Spleen (tissue), 11 donors: ENCODE measurements at regions not wholly inside any gene's neighbourhood (a gene's known extent, or its start where the extent isn't known, plus 50 kb on each side); places are given as distances from the start of the nearest gene placed in this dataset.

Experiments used
- DNase-seq: peaks from one replicate; pipeline ENCODE4 v3.0.0-alpha.2; 2020
- H3K27ac ChIP-seq, 8 donors: fragments of 200-600 bp; sonication (generic) in 7 of 8; 1 replicate in 4 of 8; 2 replicates in 4 of 8; pipeline versions ENCODE4 v1.5.0 to v1.8.0; 2016 to 2021; ENCODE audit warnings: inconsistent platforms in 4 of 8, mild to moderate bottlenecking in 4 of 8, moderate library complexity in 1 of 8
- H3K27me3 ChIP-seq, 7 donors: fragments of 200-600 bp; sonication (generic) in 6 of 7; replicated peaks in 1 of 7; 1 replicate in 4 of 7; 2 replicates in 3 of 7; pipeline versions ENCODE4 v1.5.0 to v1.8.0; 2016 to 2021; ENCODE audit warnings: inconsistent platforms in 3 of 7, mild to moderate bottlenecking in 1 of 7
- H3K36me3 ChIP-seq, 6 donors: fragments of 200-600 bp; sonication (generic) in 5 of 6; 1 replicate in 4 of 6; 2 replicates in 2 of 6; pipeline versions ENCODE4 v1.5.0 to v1.8.0; 2016 to 2021; ENCODE audit warnings: inconsistent platforms in 2 of 6
- H3K4me1 ChIP-seq, 6 donors: fragments of 200-600 bp; sonication (generic) in 5 of 6; 1 replicate in 3 of 6; 2 replicates in 3 of 6; pipeline versions ENCODE4 v1.5.0 to v1.8.0; 2016 to 2021; ENCODE audit warnings: inconsistent platforms in 3 of 6
- H3K4me3 ChIP-seq, 8 donors: fragments of 200-600 bp; sonication (generic) in 7 of 8; 1 replicate in 4 of 8; 2 replicates in 4 of 8; pipeline versions ENCODE4 v1.5.0 to v1.8.0; 2016 to 2021; ENCODE audit warnings: inconsistent platforms in 4 of 8, mild to moderate bottlenecking in 4 of 8, moderate library complexity in 2 of 8
- H3K9me3 ChIP-seq, 8 donors: fragments of 200-600 bp; sonication (generic) in 7 of 8; 1 replicate in 4 of 8; 2 replicates in 4 of 8; pipeline versions ENCODE4 v1.5.0 to v1.8.0; 2016 to 2021; ENCODE audit warnings: inconsistent platforms in 4 of 8
- CTCF ChIP-seq, 11 experiments: fragments of 200-600 bp in 7 of 11; fragments of 450-650 bp in 4 of 11; sonication (generic) in 4 of 11; IDR thresholded peaks in 8 of 11; conservative IDR thresholded peaks in 3 of 11; 1 replicate in 7 of 11; 2 replicates in 4 of 11; pipeline versions ENCODE4 v1.4.0 to v1.8.0; 2016 to 2021; ENCODE audit warnings: antibody characterized with exemption in 11 of 11, inconsistent platforms in 4 of 11, mild to moderate bottlenecking in 1 of 11
- POLR2A ChIP-seq, 3 donors: fragments of 450-650 bp; IDR thresholded peaks; one replicate each; pipeline ENCODE4 v1.5.1; 2017; ENCODE audit warnings: antibody characterized with exemption in 3 of 3, mild to moderate bottlenecking in 1 of 3
- POLR2AphosphoS5 ChIP-seq, 3 donors: sonication (generic); formaldehyde crosslinking; IDR thresholded peaks; one replicate each; pipeline ENCODE4 v1.5.1; 2017; ENCODE audit warnings: antibody characterized with exemption in 3 of 3
- WGBS, 5 donors: extraction: QIAGEN DNeasy Blood & Tissue Kit in 3 of 5; methylation state at CpG; one replicate each; pipeline versions ENCODE4 v1.1.5 to v1.1.7; 2013 to 2018; 5-methylcytosine and 5-hydroxymethylcytosine counted together
- intact Hi-C: fragments of 100-400 bp; cut with DNase I; formaldehyde crosslinking; loops from one replicate; pipeline ENCODE4 v1.15.0; 2023; ENCODE audit warnings: low total_unique reads
- donor health status: healthy with polysubstance abuse.
- donor health status: DM: no; HTN: no; CAD: no; lungs with moderate emphysema.
- donor health status: DM: no; HTN: no; CAD: no.
- donor health status: Bipolar disorder and iron deficiency.
- donor health status: healthy.
- donor health status: DM: no; HTN: no; CAD: no.
- donor health status: DM: yes; HTN: yes; CAD: no.

GRCh38 chr13:105327581-105328126 is 1207.8 kb downstream of the EFNB2 start:
- intact Hi-C loops = no loop called here
- Histone ChIP-seq H3K4me1 (no peaks in the 10 kb centered on the region), H3K9me3 (peaks cover 0 to 8% (median 0%) of the 10 kb centered on the region in 8 donors), H3K27me3 (no peaks in the 10 kb centered on the region), H3K36me3 (no peaks in the 10 kb centered on the region), H3K27ac (no peak overlapping the region), H3K4me3 (no peak overlapping the region)
- TF ChIP-seq POLR2AphosphoS5 (IDR thresholded peaks at IDR 0.05) = no peak
- no peak for TF ChIP-seq POLR2A (IDR thresholded peaks at IDR 0.05)
- TF ChIP-seq CTCF (IDR thresholded peaks at IDR 0.05 in 8 of 11, conservative IDR thresholded peaks at IDR 0.05 in 3 of 11) = no peak
- DNase-seq = no peak
- 57 to 69% (median 62%) methylated on average over 3 of the region's 3 CpGs for WGBS, 5 donors

GRCh38 chr13:105319875-105320274 is 1215.6 kb downstream of the EFNB2 start:
- intact Hi-C loops = no loop called here
- 74 to 89% (median 78%) methylated on average over 6 of the region's 6 CpGs for WGBS, 5 donors
- Histone ChIP-seq H3K27me3 (no peaks in the 10 kb centered on the region), H3K4me3 (no peak overlapping the region), H3K36me3 (no peaks in the 10 kb centered on the region), H3K27ac (no peak overlapping the region), H3K9me3 (peaks cover 0 to 5% (median 0%) of the 10 kb centered on the region in 8 donors), H3K4me1 (no peaks in the 10 kb centered on the region)
- TF ChIP-seq POLR2AphosphoS5 (IDR thresholded peaks at IDR 0.05) (no peak), POLR2A (IDR thresholded peaks at IDR 0.05) (no peak), CTCF (IDR thresholded peaks at IDR 0.05 in 8 of 11, conservative IDR thresholded peaks at IDR 0.05 in 3 of 11) (no peak)
- DNase-seq = no peak

- TF ChIP-seq CTCF (IDR thresholded peaks at IDR 0.05 in 8 of 11, conservative IDR thresholded peaks at IDR 0.05 in 3 of 11) (no peak), POLR2A (IDR thresholded peaks at IDR 0.05) (no peak), POLR2AphosphoS5 (IDR thresholded peaks at IDR 0.05) (no peak)
- Histone ChIP-seq H3K4me3 (no peak overlapping the region), H3K36me3 (no peaks in the 10 kb centered on the region), H3K4me1 (no peaks in the 10 kb centered on the region), H3K27ac (no peak overlapping the region), H3K27me3 (no peaks in the 10 kb centered on the region), H3K9me3 (no peaks in the 10 kb centered on the region)
- DNase-seq = no peak
- intact Hi-C loops = no loop called here
- WGBS, 5 donors = 70 to 82% (median 76%) methylated on average over 4 of the region's 4 CpGs
These were observed 1218.7 kb downstream of the EFNB2 start for GRCh38 chr13:105316731-105317130.

GRCh38 chr13:105312906-105313305 is 1222.6 kb downstream of the EFNB2 start:
- 54 to 80% (median 67%) methylated on average over 2 of the region's 2 CpGs for WGBS, 5 donors
- Histone ChIP-seq H3K4me3 (no peak overlapping the region), H3K9me3 (peaks cover 0 to 3% (median 0%) of the 10 kb centered on the region in 8 donors), H3K36me3 (no peaks in the 10 kb centered on the region), H3K4me1 (no peaks in the 10 kb centered on the region), H3K27me3 (no peaks in the 10 kb centered on the region), H3K27ac (no peak overlapping the region)
- intact Hi-C loops = no loop called here
- DNase-seq = no peak
- TF ChIP-seq POLR2AphosphoS5 (IDR thresholded peaks at IDR 0.05) = no peak

- WGBS, 5 donors = 84 to 96% (median 90%) methylated on average over 4 of the region's 4 CpGs
- H3K36me3 ChIP-seq = no peaks in the 10 kb centered on the region
- no peaks in the 10 kb centered on the region for H3K27me3 ChIP-seq
- no peak for DNase-seq
- H3K9me3 ChIP-seq = peaks cover 0 to 3% (median 0%) of the 10 kb centered on the region in 8 donors
- H3K4me1 ChIP-seq = no peaks in the 10 kb centered on the region
- H3K27ac ChIP-seq = no peak overlapping the region
- TF ChIP-seq POLR2A (IDR thresholded peaks at IDR 0.05) (no peak), POLR2AphosphoS5 (IDR thresholded peaks at IDR 0.05) (no peak), CTCF (IDR thresholded peaks at IDR 0.05 in 8 of 11, conservative IDR thresholded peaks at IDR 0.05 in 3 of 11) (no peak)
- intact Hi-C loops = no loop called here
- H3K4me3 ChIP-seq = no peak overlapping the region
These were observed 1224.4 kb downstream of the EFNB2 start for GRCh38 chr13:105311094-105311493.
